HPDE6-E6E7 (cell line): ENCODE measurements at regions not wholly inside any gene's neighbourhood (a gene's known extent, or its start where the extent isn't known, plus 50 kb on each side); places are given as distances from the start of the nearest gene placed in this dataset.
"Not testable (repeated sequence)": the region's sequence is repeated elsewhere in the genome, so short reads cannot be mapped to it uniquely, and the experiment has no call there.

Source experiments
- DNase-seq: peaks from one replicate; pipeline ENCODE4 v3.0.0; 2011; ENCODE audit warnings: missing footprints; ENCODE audit errors: extremely low spot score

- no peak for DNase-seq
These were observed 800.2 kb downstream of the FSCB start for GRCh38 chr14:43706900-43707299.

GRCh38 chr14:43698561-43699284 lies 808.4 kb downstream of the FSCB start:
- DNase-seq: not testable (repeated sequence)

GRCh38 chr14:43697003-43697402 lies 810.1 kb downstream of the FSCB start:
- no peak for DNase-seq

- no peak for DNase-seq
These were observed 814.4 kb downstream of the FSCB start for GRCh38 chr14:43692706-43693105.

- peak; percentile 25 for DNase-seq
These were observed 819.2 kb downstream of the FSCB start for GRCh38 chr14:43687921-43688320.

- no peak for DNase-seq
These were observed 829.5 kb downstream of the FSCB start for GRCh38 chr14:43677581-43677980.

GRCh38 chr14:43674273-43674672 lies 832.8 kb downstream of the FSCB start:
- no peak for DNase-seq

- no peak for DNase-seq
These were observed 835.2 kb downstream of the FSCB start for GRCh38 chr14:43671716-43672485.

- no peak for DNase-seq
These were observed 837.7 kb downstream of the FSCB start for GRCh38 chr14:43669355-43669754.

- no peak for DNase-seq
These were observed 841.4 kb downstream of the FSCB start for GRCh38 chr14:43665570-43666267.

- DNase-seq: not testable (repeated sequence)
These were observed 851.9 kb downstream of the FSCB start for GRCh38 chr14:43655194-43655593.

- no peak for DNase-seq
These were observed 855.2 kb downstream of the FSCB start for GRCh38 chr14:43651896-43652295.

GRCh38 chr14:43651185-43651787 lies 855.8 kb downstream of the FSCB start:
- no peak for DNase-seq

GRCh38 chr14:43649508-43649907 lies 857.6 kb downstream of the FSCB start:
- no peak for DNase-seq

GRCh38 chr14:43647302-43647701 lies 859.8 kb downstream of the FSCB start:
- DNase-seq: no peak

- DNase-seq: no peak
These were observed 866.3 kb downstream of the FSCB start for GRCh38 chr14:43640718-43641267.

GRCh38 chr14:43625294-43625693 lies 881.8 kb downstream of the FSCB start:
- DNase-seq: no peak

GRCh38 chr14:43621282-43621681 lies 885.8 kb downstream of the FSCB start:
- peak; percentile 33 for DNase-seq

- DNase-seq: no peak
These were observed 911.8 kb downstream of the FSCB start for GRCh38 chr14:43595096-43595772.

- DNase-seq: no peak
These were observed 915.3 kb downstream of the FSCB start for GRCh38 chr14:43591776-43592175.

- DNase-seq: no peak
These were observed 919.9 kb downstream of the FSCB start for GRCh38 chr14:43587183-43587582.
